Testis (tissue), 2 donors: ENCODE measurements at regions not wholly inside any gene's neighbourhood (a gene's known extent, or its start where the extent isn't known, plus 50 kb on each side); places are given as distances from the start of the nearest gene placed in this dataset.

Experiments used
- DNase-seq: peaks from one replicate; pipeline ENCODE4 v3.0.0-alpha.2; 2019
- H3K27ac ChIP-seq, 2 donors: fragments of 200-600 bp; sonication (generic); one replicate each; pipeline ENCODE4 v1.5.1; 2019
- H3K27me3 ChIP-seq: fragments of 200-600 bp; sonication (generic); one replicate; pipeline ENCODE4 v1.5.1; 2019
- H3K36me3 ChIP-seq: fragments of 200-600 bp; sonication (generic); one replicate; pipeline ENCODE4 v1.5.1; 2017; ENCODE audit warnings: low read depth; ENCODE audit errors: missing control alignments
- H3K4me1 ChIP-seq: fragments of 200-600 bp; sonication (generic); one replicate; pipeline ENCODE4 v1.5.1; 2019
- H3K4me3 ChIP-seq, 2 donors: fragments of 200-600 bp; sonication (generic); one replicate each; pipeline ENCODE4 v1.5.1; 2017 to 2019
- H3K9me3 ChIP-seq: fragments of 200-600 bp; sonication (generic); one replicate; pipeline ENCODE4 v1.5.1; 2017
- POLR2A ChIP-seq: fragments of 450-650 bp; IDR thresholded peaks from one replicate; pipeline ENCODE4 v1.6.1; 2017; ENCODE audit warnings: antibody characterized with exemption, mild to moderate bottlenecking, moderate library complexity
- WGBS, 2 donors: methylation state at CpG; one replicate each; pipeline ENCODE4 v1.1.5; 2018; 5-methylcytosine and 5-hydroxymethylcytosine counted together
- intact Hi-C: fragments of 100-400 bp; cut with DNase I; formaldehyde crosslinking; loops from one replicate; pipeline ENCODE4 v1.15.1; 2023; ENCODE audit warnings: low total_unique reads
- TF ChIP-seq, protein P1 (sequence below), 3 experiments: fragments of 450-650 bp in 2 of 3; fragments of 200-600 bp in 1 of 3; sonication (generic) in 1 of 3; IDR thresholded peaks; one replicate each; pipeline ENCODE4 v1.5.1; 2016 to 2019; ENCODE audit warnings: antibody characterized with exemption in 3 of 3, mild to moderate bottlenecking in 2 of 3, moderate library complexity in 1 of 3

DNA sequence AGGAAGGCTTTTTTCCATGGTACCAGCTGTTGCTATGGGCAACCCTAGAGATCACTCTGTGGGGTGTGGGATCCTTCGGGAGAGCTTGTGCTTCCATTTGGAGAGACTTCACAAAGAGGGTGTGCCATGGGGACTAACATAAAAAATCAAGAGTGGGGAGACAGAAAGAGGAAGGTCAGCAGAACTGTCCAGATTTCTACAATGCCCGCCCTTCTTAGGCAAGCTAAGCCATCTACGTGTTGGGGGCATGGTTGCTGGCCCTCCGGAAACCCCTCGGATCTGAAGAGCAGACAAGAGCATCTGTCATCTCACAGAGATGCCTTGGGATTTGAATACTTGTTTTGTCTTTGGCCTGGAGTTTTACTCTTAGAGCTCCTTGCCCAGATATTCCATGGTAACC is 83.9 kb upstream of the ZNF648 start:
- peak overlapping the region; percentile 90 to 93 for H3K27ac ChIP-seq
- DNase-seq: no peak
- 84 to 94% methylated on average over 5 of the region's 5 CpGs for WGBS, 2 donors

GRCh38 chr1:182144646-182145030 is 83.1 kb upstream of the ZNF648 start:
- H3K4me1 ChIP-seq: peaks cover 31% of the 10 kb centered on the region
- intact Hi-C loops: loop anchor here (2.0 to 10.0 kb wide), 3 partner anchors 52 to 248 kb away; partner anchors contain the start of gene GLUL

More for the DNA sequence above, 83.9 kb upstream of the ZNF648 start:
- Histone ChIP-seq H3K4me1 (peaks cover 31% of the 10 kb centered on the region), H3K4me3 (no peak overlapping the region), H3K9me3 (no peaks in the 10 kb centered on the region), H3K36me3 (no peaks in the 10 kb centered on the region), H3K27me3 (no peaks in the 10 kb centered on the region)
- intact Hi-C loops: loop anchor here (2.0 to 10.0 kb wide), 2 partner anchors 51 to 139 kb away; no protein-coding TSS in a partner anchor
- TF ChIP-seq POLR2A: no peak
- TF ChIP-seq, protein P1, sequence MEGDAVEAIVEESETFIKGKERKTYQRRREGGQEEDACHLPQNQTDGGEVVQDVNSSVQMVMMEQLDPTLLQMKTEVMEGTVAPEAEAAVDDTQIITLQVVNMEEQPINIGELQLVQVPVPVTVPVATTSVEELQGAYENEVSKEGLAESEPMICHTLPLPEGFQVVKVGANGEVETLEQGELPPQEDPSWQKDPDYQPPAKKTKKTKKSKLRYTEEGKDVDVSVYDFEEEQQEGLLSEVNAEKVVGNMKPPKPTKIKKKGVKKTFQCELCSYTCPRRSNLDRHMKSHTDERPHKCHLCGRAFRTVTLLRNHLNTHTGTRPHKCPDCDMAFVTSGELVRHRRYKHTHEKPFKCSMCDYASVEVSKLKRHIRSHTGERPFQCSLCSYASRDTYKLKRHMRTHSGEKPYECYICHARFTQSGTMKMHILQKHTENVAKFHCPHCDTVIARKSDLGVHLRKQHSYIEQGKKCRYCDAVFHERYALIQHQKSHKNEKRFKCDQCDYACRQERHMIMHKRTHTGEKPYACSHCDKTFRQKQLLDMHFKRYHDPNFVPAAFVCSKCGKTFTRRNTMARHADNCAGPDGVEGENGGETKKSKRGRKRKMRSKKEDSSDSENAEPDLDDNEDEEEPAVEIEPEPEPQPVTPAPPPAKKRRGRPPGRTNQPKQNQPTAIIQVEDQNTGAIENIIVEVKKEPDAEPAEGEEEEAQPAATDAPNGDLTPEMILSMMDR (IDR thresholded peaks at IDR 0.05): no peak

DNA sequence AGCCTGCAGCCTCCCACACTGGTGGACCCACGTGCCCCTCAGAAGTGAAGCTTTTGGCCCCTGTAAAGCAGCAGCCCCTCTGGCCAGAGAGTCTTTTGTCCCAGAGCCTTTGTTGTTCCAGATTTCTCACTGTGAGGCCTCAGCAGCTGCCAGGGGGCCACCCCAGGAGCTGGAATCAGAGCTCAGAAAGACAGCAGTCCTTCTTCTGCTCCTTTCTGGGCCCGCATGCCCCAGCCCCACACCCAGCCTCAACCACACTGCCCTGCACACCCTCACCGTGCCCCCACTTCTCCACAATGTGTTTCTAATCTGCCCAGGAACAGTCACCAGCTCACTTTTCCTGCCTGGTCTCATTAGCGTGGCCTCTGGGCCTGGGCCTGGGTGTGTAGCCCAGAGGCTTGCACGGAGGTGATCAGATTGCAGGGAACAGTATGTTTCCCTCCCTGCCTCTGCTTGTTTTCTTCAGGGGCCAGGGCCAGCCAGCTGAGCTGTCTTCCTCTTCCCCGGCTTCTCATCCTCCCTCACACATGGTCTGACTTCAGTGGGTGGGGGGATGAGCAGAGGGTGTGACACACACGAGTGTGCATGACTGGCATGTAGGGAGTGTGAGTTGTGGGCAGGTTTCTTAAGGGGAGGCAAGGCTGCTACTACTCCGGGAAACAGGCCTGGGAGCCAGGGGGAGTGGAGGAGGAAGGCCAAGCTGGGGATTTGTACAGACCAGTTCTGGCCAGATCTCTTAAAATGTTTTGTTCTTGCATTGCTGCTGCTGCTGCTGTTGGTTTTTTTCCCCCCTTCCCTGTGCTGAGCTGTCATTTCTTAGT is 82.5 kb upstream of the ZNF648 start:
- peaks cover 31% of the 10 kb centered on the region for H3K4me1 ChIP-seq
- intact Hi-C loops: loop anchor here (2.0 to 10.0 kb wide), 3 partner anchors 53 to 248 kb away; partner anchors contain the start of gene GLUL

More at GRCh38 chr1:182144646-182145030, 83.1 kb upstream of the ZNF648 start:
- TF ChIP-seq, protein P1 (IDR thresholded peaks at IDR 0.05): no peak
- no peak for TF ChIP-seq POLR2A
- WGBS, 2 donors: 18 to 25% methylated on average over 3 of the region's 3 CpGs
- H3K27me3 ChIP-seq: no peaks in the 10 kb centered on the region
- H3K4me3 ChIP-seq: no peak overlapping the region
- DNase-seq: no peak
- H3K9me3 ChIP-seq: no peaks in the 10 kb centered on the region
- no peaks in the 10 kb centered on the region for H3K36me3 ChIP-seq
- peak overlapping the region; percentile 90 to 93 for H3K27ac ChIP-seq

GRCh38 chr1:182143154-182143657 is 81.7 kb upstream of the ZNF648 start:
- H3K4me1 ChIP-seq: peaks cover 31% of the 10 kb centered on the region
- intact Hi-C loops: loop anchor here (5.0 to 10.0 kb wide), 2 partner anchors 142 to 249 kb away; partner anchors contain the start of gene GLUL
- H3K27me3 ChIP-seq: no peaks in the 10 kb centered on the region
- no peak overlapping the region for H3K4me3 ChIP-seq
- 12 to 16% methylated on average over 11 of the region's 11 CpGs for WGBS, 2 donors
- TF ChIP-seq POLR2A: no peak
- TF ChIP-seq, protein P1 (IDR thresholded peaks at IDR 0.05): peak; percentile 98 to 100 (median 98)
- peak; percentile 97 for DNase-seq
- H3K27ac ChIP-seq: peak overlapping the region; percentile 90 to 93
- no peaks in the 10 kb centered on the region for H3K9me3 ChIP-seq
- H3K36me3 ChIP-seq: no peaks in the 10 kb centered on the region

More for the DNA sequence above, 82.5 kb upstream of the ZNF648 start:
- Histone ChIP-seq H3K36me3 (no peaks in the 10 kb centered on the region), H3K9me3 (no peaks in the 10 kb centered on the region), H3K27me3 (no peaks in the 10 kb centered on the region), H3K27ac (peak overlapping the region; percentile 90 to 93), H3K4me3 (no peak overlapping the region)
- peak; percentile 87 for DNase-seq
- WGBS, 2 donors: 21 to 36% methylated on average over 8 of the region's 8 CpGs
- TF ChIP-seq POLR2A: no peak
- TF ChIP-seq, protein P1 (IDR thresholded peaks at IDR 0.05): no peak
